Muscle of arm (tissue), 1 donor: ENCODE measurements at regions not wholly inside any gene's neighbourhood (a gene's known extent, or its start where the extent isn't known, plus 50 kb on each side); places are given as distances from the start of the nearest gene placed in this dataset.

ENCODE experiments used
- DNase-seq: peaks from one replicate; pipeline ENCODE4 v3.0.0-alpha.2; 2013

- DNase-seq = no peak
These were observed 163.4 kb upstream of the RTL1 start for GRCh38 chr14:101066826-101067510.

GRCh38 chr14:101068313-101069227, 165.0 kb upstream of the RTL1 start:
- no peak for DNase-seq

- no peak for DNase-seq
These were observed 165.7 kb upstream of the RTL1 start for GRCh38 chr14:101069228-101069549.

GRCh38 chr14:101069666-101070362, 166.3 kb upstream of the RTL1 start:
- DNase-seq = no peak

GRCh38 chr14:101070540-101071492, 167.3 kb upstream of the RTL1 start:
- no peak for DNase-seq

- DNase-seq = no peak
These were observed 168.0 kb upstream of the RTL1 start for GRCh38 chr14:101071493-101071906.

GRCh38 chr14:101072070-101072469, 168.5 kb upstream of the RTL1 start:
- no peak for DNase-seq

- no peak for DNase-seq
These were observed 169.0 kb upstream of the RTL1 start for GRCh38 chr14:101072531-101072930.

GRCh38 chr14:101072945-101073597, 169.5 kb upstream of the RTL1 start:
- DNase-seq = no peak

GRCh38 chr14:101073598-101073965, 170.1 kb upstream of the RTL1 start:
- DNase-seq = no peak

- no peak for DNase-seq
These were observed 170.9 kb upstream of the RTL1 start for GRCh38 chr14:101074196-101075024.

GRCh38 chr14:101075025-101075800, 171.7 kb upstream of the RTL1 start:
- no peak for DNase-seq

- no peak for DNase-seq
These were observed 172.4 kb upstream of the RTL1 start for GRCh38 chr14:101075801-101076413.

- no peak for DNase-seq
These were observed 173.1 kb upstream of the RTL1 start for GRCh38 chr14:101076451-101077198.

GRCh38 chr14:101077481-101078074, 174.1 kb upstream of the RTL1 start:
- no peak for DNase-seq

GRCh38 chr14:101078170-101078891, 174.8 kb upstream of the RTL1 start:
- no peak for DNase-seq

GRCh38 chr14:101078892-101079221, 175.3 kb upstream of the RTL1 start:
- DNase-seq = no peak
